Mesenchymal stem cell (in vitro differentiated cells and primary cell): ENCODE measurements at regions not wholly inside any gene's neighbourhood (a gene's known extent, or its start where the extent isn't known, plus 50 kb on each side); places are given as distances from the start of the nearest gene placed in this dataset.

ENCODE experiments used
- DNase-seq: peaks from one replicate; pipeline ENCODE4 v3.0.0-alpha.2; 2013
- H2AFZ ChIP-seq: one replicate; pipeline ENCODE4 v1.6.1; 2013; ENCODE audit warnings: low read depth, mild to moderate bottlenecking, control low read depth, inconsistent platforms, low read length, moderate library complexity
- H2AK5ac ChIP-seq: 2 replicates; pipeline ENCODE4 v1.6.1; 2013; ENCODE audit warnings: low read length, moderate library complexity, mild to moderate bottlenecking, inconsistent platforms; ENCODE audit not compliant: severe bottlenecking
- H2BK120ac ChIP-seq: one replicate; pipeline ENCODE4 v1.6.1; 2013; ENCODE audit warnings: low read depth, mild to moderate bottlenecking, inconsistent platforms, low read length, moderate library complexity
- H2BK12ac ChIP-seq, 2 experiments: one replicate each; pipeline ENCODE4 v1.6.1; 2013; ENCODE audit warnings: inconsistent platforms in 2 of 2, low read length in 2 of 2, mild to moderate bottlenecking in 2 of 2, moderate library complexity in 2 of 2, control low read depth in 1 of 2
- H2BK15ac ChIP-seq: one replicate; pipeline ENCODE4 v1.6.1; 2013; ENCODE audit warnings: mild to moderate bottlenecking, low read depth, inconsistent platforms; ENCODE audit not compliant: poor library complexity, severe bottlenecking
- H2BK5ac ChIP-seq: 2 replicates; pipeline ENCODE4 v1.6.1; 2013; ENCODE audit warnings: low read depth, mild to moderate bottlenecking, low read length, control low read depth, inconsistent platforms; ENCODE audit not compliant: poor library complexity, severe bottlenecking
- H3K14ac ChIP-seq, 2 experiments: one replicate each; pipeline ENCODE4 v1.6.1; 2013; ENCODE audit warnings: inconsistent platforms in 2 of 2, low read length in 2 of 2, control low read depth in 1 of 2, mild to moderate bottlenecking in 1 of 2, moderate library complexity in 1 of 2
- H3K18ac ChIP-seq, 2 experiments: one replicate each; pipeline ENCODE4 v1.6.1; 2013; ENCODE audit warnings: inconsistent platforms in 2 of 2, low read length in 2 of 2, control low read depth in 1 of 2, low read depth in 1 of 2, mild to moderate bottlenecking in 1 of 2
- H3K23ac ChIP-seq, 2 experiments: one replicate each; pipeline ENCODE4 v1.6.1; 2013; ENCODE audit warnings: inconsistent platforms in 2 of 2, low read length in 2 of 2, mild to moderate bottlenecking in 2 of 2, moderate library complexity in 2 of 2, control low read depth in 1 of 2
- H3K27ac ChIP-seq: 2 replicates; pipeline ENCODE4 v1.5.1; 2013; ENCODE audit warnings: mild to moderate bottlenecking, moderate library complexity, low read length, control low read depth, inconsistent platforms; ENCODE audit not compliant: poor library complexity, severe bottlenecking
- H3K27me3 ChIP-seq, 2 experiments: 2 replicates each; pipeline versions ENCODE4 v1.6.1 to v1.7.0; 2013; ENCODE audit warnings: low read length in 2 of 2, mild to moderate bottlenecking in 2 of 2, moderate library complexity in 2 of 2, control low read depth in 1 of 2, inconsistent platforms in 1 of 2; ENCODE audit not compliant: control insufficient read depth in 1 of 2, insufficient read depth in 1 of 2
- H3K36me3 ChIP-seq, 2 experiments: 2 replicates each; pipeline versions ENCODE4 v1.6.1 to v1.7.0; 2013; ENCODE audit warnings: low read length in 2 of 2, control low read depth in 1 of 2, inconsistent platforms in 1 of 2, low read depth in 1 of 2, mild to moderate bottlenecking in 1 of 2; ENCODE audit not compliant: insufficient read depth in 2 of 2, control insufficient read depth in 1 of 2
- H3K4ac ChIP-seq, 2 experiments: one replicate each; pipeline ENCODE4 v1.6.1; 2013; ENCODE audit warnings: inconsistent platforms in 2 of 2, low read length in 2 of 2, mild to moderate bottlenecking in 2 of 2, moderate library complexity in 2 of 2, control low read depth in 1 of 2, low read depth in 1 of 2
- H3K4me1 ChIP-seq: 2 replicates; pipeline ENCODE4 v1.6.1; 2013; ENCODE audit warnings: low read depth, low read length, control low read depth; ENCODE audit not compliant: control insufficient read depth, insufficient read depth
- H3K4me2 ChIP-seq: 2 replicates; pipeline ENCODE4 v1.6.1; 2013; ENCODE audit warnings: low read length, mild to moderate bottlenecking, inconsistent platforms; ENCODE audit not compliant: poor library complexity, severe bottlenecking
- H3K4me3 ChIP-seq, 2 experiments: 2 replicates each; pipeline versions ENCODE4 v1.5.1 to v1.7.0; 2013; ENCODE audit warnings: low read length in 2 of 2, mild to moderate bottlenecking in 2 of 2, control low read depth in 1 of 2, low read depth in 1 of 2; ENCODE audit not compliant: insufficient read depth in 1 of 2
- H3K79me1 ChIP-seq: replicated peaks from 2 replicates; pipeline ENCODE4 v1.6.1; 2013; ENCODE audit warnings: mild to moderate bottlenecking, control low read depth, low read length, inconsistent platforms; ENCODE audit not compliant: poor library complexity, severe bottlenecking
- H3K9ac ChIP-seq: 2 replicates; pipeline ENCODE4 v1.7.0; 2013; ENCODE audit warnings: mild to moderate bottlenecking, low read length, moderate library complexity
- H3K9me3 ChIP-seq: 2 replicates; pipeline ENCODE4 v1.7.0; 2013; ENCODE audit warnings: mild to moderate bottlenecking, low read length; ENCODE audit not compliant: control insufficient read depth
- H4K8ac ChIP-seq: one replicate; pipeline ENCODE4 v1.6.1; 2013; ENCODE audit warnings: inconsistent platforms, mild to moderate bottlenecking, low read length, moderate library complexity
- H4K91ac ChIP-seq: one replicate; pipeline ENCODE4 v1.6.1; 2013; ENCODE audit warnings: mild to moderate bottlenecking, low read length, inconsistent platforms
- WGBS: methylation state at CpG from one replicate; pipeline ENCODE4 v1.1.7; 2013; ENCODE audit warnings: mixed read lengths; 5-methylcytosine and 5-hydroxymethylcytosine counted together

GRCh38 chr1:101455166-101455565 is 218.3 kb downstream of the S1PR1 start:
- H2AFZ ChIP-seq: no peak overlapping the region
- H3K4me1 ChIP-seq: no peaks in the 10 kb centered on the region
- H3K23ac ChIP-seq: no peak overlapping the region
- H2BK120ac ChIP-seq: no peak overlapping the region
- no peaks in the 10 kb centered on the region for H3K79me1 ChIP-seq
- H3K18ac ChIP-seq: no peak overlapping the region
- no peak overlapping the region for H3K4me2 ChIP-seq
- H2BK15ac ChIP-seq: no peak overlapping the region
- no peaks in the 10 kb centered on the region for H3K36me3 ChIP-seq
- H3K9me3 ChIP-seq: no peaks in the 10 kb centered on the region
- H2AK5ac ChIP-seq: no peak overlapping the region
- H3K14ac ChIP-seq: no peak overlapping the region
- H2BK5ac ChIP-seq: no peak overlapping the region
- no peak overlapping the region for H4K8ac ChIP-seq
- H4K91ac ChIP-seq: no peak overlapping the region
- WGBS: 92% methylated on average over 4 of the region's 4 CpGs
- no peak overlapping the region for H2BK12ac ChIP-seq
- H3K4me3 ChIP-seq: no peak overlapping the region
- H3K4ac ChIP-seq: no peak overlapping the region
- H3K27me3 ChIP-seq: no peaks in the 10 kb centered on the region
- H3K27ac ChIP-seq: no peak overlapping the region
- H3K9ac ChIP-seq: no peak overlapping the region
- DNase-seq: no peak

- no peak overlapping the region for H3K4me2 ChIP-seq
- no peak overlapping the region for H2AFZ ChIP-seq
- H3K27ac ChIP-seq: no peak overlapping the region
- H3K9ac ChIP-seq: no peak overlapping the region
- H3K23ac ChIP-seq: no peak overlapping the region
- H2BK5ac ChIP-seq: no peak overlapping the region
- no peaks in the 10 kb centered on the region for H3K36me3 ChIP-seq
- no peaks in the 10 kb centered on the region for H3K27me3 ChIP-seq
- no peak overlapping the region for H3K4me3 ChIP-seq
- no peak overlapping the region for H2AK5ac ChIP-seq
- no peak overlapping the region for H2BK120ac ChIP-seq
- peaks cover 5% of the 10 kb centered on the region for H3K9me3 ChIP-seq
- no peaks in the 10 kb centered on the region for H3K79me1 ChIP-seq
- no peak overlapping the region for H2BK12ac ChIP-seq
- H3K4me1 ChIP-seq: no peaks in the 10 kb centered on the region
- no peak overlapping the region for H3K18ac ChIP-seq
- no peak overlapping the region for H3K14ac ChIP-seq
- no peak overlapping the region for H3K4ac ChIP-seq
- DNase-seq: no peak
- H4K91ac ChIP-seq: no peak overlapping the region
- no peak overlapping the region for H2BK15ac ChIP-seq
- H4K8ac ChIP-seq: no peak overlapping the region
Measured at GRCh38 chr1:101460739-101461138, 223.9 kb downstream of the S1PR1 start.

GRCh38 chr1:101463195-101463594 is 226.4 kb downstream of the S1PR1 start:
- Histone ChIP-seq H3K4me1 (no peaks in the 10 kb centered on the region), H2AFZ (no peak overlapping the region), H3K27me3 (no peaks in the 10 kb centered on the region), H3K18ac (no peak overlapping the region), H2BK120ac (no peak overlapping the region), H3K79me1 (no peaks in the 10 kb centered on the region), H2BK15ac (no peak overlapping the region), H3K4me2 (no peak overlapping the region), H3K9ac (no peak overlapping the region), H3K27ac (no peak overlapping the region), H3K4me3 (no peak overlapping the region), H3K14ac (no peak overlapping the region), H4K91ac (no peak overlapping the region), H3K4ac (no peak overlapping the region), H4K8ac (no peak overlapping the region), H3K9me3 (peaks cover 5% of the 10 kb centered on the region), H3K36me3 (no peaks in the 10 kb centered on the region), H2AK5ac (no peak overlapping the region), H2BK5ac (no peak overlapping the region), H3K23ac (no peak overlapping the region), H2BK12ac (no peak overlapping the region)
- WGBS: no CpG with 5 or more reads among the region's 1 CpG
- no peak for DNase-seq

- Histone ChIP-seq H3K9me3 (peaks cover 5% of the 10 kb centered on the region), H2AFZ (no peak overlapping the region), H2BK120ac (no peak overlapping the region), H2BK15ac (no peak overlapping the region), H3K9ac (no peak overlapping the region), H3K4me1 (no peaks in the 10 kb centered on the region), H3K4me2 (no peak overlapping the region), H3K36me3 (no peaks in the 10 kb centered on the region), H3K23ac (no peak overlapping the region), H2BK12ac (no peak overlapping the region), H3K79me1 (no peaks in the 10 kb centered on the region), H2AK5ac (no peak overlapping the region), H2BK5ac (no peak overlapping the region), H3K14ac (no peak overlapping the region), H4K91ac (no peak overlapping the region), H3K18ac (no peak overlapping the region), H3K4ac (no peak overlapping the region), H3K4me3 (no peak overlapping the region), H4K8ac (no peak overlapping the region), H3K27me3 (no peaks in the 10 kb centered on the region), H3K27ac (no peak overlapping the region)
- DNase-seq: no peak
- WGBS: 100% methylated on average over 2 of the region's 2 CpGs
Measured at GRCh38 chr1:101465941-101466340, 229.1 kb downstream of the S1PR1 start.
